RPMI7951 (cell line): ENCODE measurements at regions not wholly inside any gene's neighbourhood (a gene's known extent, or its start where the extent isn't known, plus 50 kb on each side); places are given as distances from the start of the nearest gene placed in this dataset.
"Not testable (repeated sequence)": the region's sequence is repeated elsewhere in the genome, so short reads cannot be mapped to it uniquely, and the experiment has no call there.

ENCODE experiments used
- DNase-seq: peaks from one replicate; pipeline ENCODE4 v3.0.0-alpha.2; 2012; ENCODE audit warnings: low read depth

DNA sequence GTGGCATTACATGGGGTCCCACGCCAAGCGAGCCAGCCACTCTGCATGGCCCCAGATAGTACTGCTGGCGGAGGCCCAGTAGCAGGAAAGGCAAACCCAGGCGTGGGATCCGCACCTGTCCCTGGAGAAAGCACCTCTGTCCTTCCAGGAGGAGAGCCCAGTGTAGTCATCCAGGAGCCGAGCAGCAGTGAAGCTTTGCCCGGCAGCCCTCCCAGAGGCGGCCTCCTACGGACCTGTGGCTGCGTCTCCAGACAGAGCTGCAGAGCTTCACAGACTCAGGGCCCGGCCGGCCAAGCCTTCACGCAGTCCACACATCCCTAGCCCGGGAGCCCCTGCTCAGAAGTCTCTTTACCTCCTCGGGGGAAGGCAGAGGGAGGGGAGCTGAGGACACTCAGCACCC lies 100.8 kb upstream of the PPP1R26 start:
- no peak for DNase-seq

DNA sequence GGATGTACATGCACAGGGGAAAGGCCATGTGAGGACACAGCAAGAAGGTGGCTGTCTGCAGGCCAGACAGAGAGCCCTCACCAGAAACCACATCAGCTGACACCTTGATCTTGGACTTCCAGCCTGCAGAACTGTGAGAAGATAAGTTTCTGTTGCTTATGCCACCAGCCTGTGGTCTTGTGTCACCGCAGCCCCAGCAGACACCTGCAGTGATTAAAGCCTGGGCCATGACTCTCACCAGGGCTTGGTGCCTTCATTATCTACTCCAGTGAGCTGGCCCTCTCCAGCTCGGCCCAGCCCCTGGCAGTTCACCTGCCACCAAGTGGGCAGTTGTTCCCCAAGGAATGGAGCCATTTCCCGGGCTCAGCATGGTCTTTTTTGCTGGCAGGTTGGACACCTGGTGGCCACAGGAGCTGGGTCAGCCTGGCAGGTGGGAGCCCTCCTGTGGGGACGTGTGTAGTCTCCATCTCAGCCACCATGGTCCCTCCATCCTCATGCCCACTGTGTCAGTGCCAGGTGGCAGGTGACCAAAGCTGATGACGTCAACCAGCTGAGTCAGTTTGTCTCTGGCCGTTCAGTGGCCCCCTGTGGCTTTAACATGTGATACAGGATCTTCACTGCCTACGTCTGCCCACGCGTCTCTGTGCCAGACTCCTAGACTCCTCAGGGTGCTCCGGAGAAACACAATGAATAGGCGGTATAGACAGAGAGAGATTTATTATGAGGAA lies 99.9 kb upstream of the PPP1R26 start:
- DNase-seq = peak; percentile 10

DNA sequence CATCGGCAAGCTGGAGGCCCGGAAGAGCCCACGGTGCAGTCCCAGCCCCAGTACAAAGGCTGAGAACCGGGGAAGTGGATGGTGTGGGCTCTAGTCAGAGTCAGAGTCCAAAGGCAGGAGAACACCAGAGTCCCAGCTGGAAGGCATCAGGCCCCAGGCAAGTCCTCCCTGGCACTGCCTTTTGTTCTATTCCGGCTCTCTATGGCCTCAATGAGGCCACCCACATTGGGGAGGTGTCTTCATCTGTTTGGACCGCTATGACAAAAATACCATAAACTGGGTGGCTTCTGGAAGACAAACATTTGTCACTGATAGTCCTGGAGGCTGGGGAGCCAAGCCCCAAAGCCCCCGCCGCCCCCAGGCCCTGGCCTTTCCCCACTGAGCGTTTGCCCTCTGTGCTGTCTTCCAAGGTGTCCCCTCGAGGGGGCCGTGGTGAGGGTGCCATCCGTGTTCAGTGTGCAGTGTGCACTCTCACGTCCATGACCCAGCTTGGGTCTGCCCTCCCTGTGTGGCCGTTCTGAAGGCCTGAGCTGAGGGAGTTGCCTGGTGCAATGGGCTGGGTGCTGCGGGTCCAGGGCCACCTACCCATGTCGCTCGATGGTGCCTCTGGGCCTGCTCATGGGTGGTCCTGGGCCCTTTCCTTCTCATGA lies 99.1 kb upstream of the PPP1R26 start:
- DNase-seq = no peak

DNA sequence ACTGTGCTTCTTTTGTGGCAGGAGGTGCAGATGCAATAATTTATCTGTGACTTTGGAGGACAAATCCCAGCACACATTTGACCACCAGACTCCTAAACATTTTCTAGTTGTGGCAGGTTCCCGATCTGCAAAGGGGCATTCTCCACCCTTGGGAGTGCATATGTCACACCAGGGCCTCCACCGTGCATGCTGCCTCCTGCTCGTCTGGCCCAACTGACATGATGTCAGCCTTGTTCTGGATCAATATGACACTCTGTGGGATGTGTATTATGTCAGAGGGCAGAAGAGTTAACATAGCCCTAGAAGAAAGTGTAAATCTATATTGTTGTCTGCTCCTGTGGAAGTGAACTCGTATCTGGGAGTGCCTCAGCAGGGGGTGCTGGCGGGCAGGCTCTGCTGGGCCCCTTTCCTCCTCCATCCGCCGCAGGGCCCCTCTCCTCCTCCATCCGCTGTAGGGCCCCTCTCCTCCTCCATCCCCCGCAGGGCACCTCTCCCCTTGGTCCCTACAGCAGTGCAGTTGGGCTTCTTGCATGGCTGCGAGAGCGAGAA lies 97.7 kb upstream of the PPP1R26 start:
- no peak for DNase-seq

DNA sequence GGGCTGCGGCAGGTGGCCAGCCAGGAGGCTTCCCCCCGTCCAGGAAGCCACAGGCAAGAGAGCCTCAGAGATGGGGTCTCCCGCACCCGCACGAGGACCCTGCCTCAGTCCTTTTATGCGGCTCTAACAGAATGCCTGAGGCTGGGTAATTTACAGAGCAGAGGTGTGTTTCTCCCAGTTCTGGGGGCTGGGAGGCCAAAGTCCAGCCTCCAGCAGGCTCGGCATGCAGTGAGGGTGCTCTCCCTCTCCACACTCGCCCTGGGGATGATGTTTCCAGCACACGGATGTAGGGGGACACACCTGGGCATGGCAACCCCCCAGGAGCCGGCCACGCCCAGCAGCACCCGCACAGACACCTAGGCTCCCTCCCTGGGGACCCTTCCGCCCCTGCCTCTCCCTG lies 95.4 kb upstream of the PPP1R26 start:
- DNase-seq = no peak

DNA sequence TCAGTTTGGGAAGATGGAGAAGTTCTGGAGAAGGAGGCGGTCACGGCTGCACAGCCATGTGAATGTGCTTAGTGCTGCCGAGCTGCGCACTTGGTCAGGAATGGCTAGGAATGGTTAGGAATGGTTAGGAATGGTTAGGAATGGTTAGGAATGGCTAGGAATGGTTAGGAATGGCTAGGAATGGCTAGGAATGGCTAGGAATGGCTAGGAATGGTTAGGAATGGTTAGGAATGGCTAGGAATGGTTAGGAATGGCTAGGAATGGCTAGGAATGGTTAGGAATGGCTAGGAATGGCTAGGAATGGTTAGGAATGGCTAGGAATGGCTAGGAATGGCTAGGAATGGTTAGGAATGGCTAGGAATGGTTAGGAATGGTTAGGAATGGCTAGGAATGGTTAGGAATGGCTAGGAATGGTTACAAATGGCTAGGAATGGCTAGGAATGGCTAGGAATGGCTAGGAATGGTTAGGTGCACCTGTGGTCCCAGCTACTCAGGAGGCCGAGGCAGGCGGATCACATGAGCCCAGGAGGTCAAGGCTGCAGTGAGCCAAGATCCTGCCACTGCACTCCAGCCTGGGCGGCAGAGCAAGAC lies 94.7 kb upstream of the PPP1R26 start:
- DNase-seq = not testable (repeated sequence)

DNA sequence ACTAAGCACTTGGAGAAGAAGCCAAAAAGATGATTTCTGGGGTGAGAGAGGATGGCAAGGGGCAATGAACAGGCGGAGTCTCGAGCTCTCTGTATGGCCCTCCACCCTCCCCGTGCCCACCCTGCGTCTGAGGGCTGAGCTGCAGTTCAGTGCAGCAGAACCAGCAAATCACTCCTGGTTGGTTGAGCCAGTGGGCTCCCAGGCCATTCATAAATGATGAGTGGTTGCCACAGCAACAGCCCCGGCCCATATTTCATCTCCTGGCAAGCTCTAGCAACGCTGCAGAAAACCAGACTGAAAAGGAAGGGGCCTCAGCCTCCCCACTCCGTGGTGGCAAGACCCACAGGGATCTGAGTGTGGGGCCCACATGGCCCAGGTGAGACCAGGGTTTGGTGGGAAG lies 93.8 kb upstream of the PPP1R26 start:
- no peak for DNase-seq

DNA sequence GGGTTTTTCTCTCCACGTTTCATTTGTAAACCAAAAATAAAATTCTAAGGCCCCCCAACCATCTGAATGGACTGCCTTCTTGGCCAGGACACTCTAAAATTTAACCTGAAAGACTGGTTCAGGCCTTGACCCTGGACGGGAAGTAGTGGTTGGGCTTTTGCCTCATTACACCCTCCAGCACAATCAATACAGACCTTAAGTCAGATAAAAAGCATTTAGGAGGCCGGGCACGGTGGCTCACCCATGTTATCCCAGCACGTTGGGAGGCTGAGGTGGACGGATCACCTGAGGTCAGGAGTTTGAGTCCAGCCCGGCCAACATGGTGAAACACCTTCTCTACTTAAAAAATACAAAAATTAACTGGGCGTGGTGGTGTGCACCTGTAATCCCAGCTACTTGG lies 91.6 kb upstream of the PPP1R26 start:
- no peak for DNase-seq

DNA sequence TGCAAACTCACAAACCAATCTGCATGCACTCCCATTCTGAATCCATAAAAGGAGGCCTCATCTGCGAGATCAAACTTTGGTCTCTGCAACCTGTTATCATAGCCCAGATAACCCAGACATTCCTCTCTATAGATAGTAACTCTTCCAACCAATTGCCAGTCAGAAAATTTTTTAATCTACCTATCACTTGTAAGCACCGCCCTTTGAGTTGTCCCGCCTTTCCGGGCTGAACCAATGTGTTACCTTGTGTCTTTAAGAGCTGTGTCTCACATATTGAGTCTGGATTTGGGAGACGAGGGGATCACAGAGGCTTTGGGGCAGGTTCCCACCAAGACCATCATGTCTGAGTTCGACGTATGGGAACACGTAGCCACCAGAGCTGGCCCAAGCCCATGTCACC lies 91.1 kb upstream of the PPP1R26 start:
- no peak for DNase-seq

DNA sequence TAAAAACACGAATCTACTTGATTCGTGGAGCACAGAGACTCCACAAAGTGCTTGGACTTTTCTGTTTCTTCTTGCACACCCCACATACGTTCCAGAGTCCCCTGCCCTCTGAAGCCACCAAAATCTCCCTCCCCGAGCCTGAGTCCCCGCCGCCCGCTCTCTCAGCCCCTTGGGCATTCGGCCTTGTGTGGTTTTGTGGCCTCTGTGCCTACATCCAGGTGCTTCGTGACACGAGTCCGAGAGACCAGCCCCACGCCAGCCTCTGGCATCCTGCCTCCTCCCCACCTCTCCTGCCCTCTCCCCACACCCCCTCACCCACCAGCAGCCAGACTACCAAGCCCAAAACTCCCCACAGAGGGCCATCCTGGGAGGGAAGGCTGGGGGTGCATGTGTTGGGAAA lies 87.8 kb upstream of the PPP1R26 start:
- no peak for DNase-seq

DNA sequence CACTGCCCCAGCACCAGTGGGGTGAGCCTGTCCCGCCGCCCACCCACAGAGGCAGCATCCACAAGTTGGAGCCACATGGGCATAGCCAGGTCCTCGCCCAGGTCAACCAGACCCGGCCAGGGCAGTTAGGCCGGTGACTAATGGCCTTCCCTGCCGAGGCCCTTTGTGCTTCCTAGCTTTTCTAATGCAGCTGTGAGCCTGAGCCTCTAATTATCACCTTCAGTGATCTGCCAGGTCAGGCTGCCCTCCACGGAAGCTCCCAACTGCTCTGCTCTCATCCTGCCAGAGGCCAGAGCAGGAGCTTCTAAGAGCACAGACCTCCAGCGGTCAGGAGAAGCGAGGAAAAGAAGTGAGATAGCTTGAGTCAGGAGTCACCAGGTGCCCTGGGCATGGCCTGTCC lies 87.1 kb upstream of the PPP1R26 start:
- DNase-seq = no peak

DNA sequence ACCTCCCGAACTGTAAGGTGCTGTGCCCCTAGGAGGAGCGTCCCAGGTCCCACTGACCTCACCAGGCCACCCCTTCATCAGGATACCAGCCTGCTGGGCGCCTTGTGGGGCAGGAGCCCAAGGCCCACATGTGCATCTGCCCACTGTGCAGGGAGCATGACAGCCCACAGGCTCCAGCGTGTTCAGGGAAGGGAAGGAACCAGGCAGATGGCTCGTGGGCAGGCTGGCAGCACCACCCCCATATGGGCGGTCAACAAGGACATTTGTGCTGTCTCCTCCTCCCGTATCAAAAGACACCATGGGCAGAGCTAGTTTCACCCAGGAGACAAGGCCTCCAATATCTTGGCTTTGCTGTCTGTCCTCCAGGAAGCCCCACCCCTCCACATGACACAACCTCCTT lies 85.5 kb upstream of the PPP1R26 start:
- no peak for DNase-seq

DNA sequence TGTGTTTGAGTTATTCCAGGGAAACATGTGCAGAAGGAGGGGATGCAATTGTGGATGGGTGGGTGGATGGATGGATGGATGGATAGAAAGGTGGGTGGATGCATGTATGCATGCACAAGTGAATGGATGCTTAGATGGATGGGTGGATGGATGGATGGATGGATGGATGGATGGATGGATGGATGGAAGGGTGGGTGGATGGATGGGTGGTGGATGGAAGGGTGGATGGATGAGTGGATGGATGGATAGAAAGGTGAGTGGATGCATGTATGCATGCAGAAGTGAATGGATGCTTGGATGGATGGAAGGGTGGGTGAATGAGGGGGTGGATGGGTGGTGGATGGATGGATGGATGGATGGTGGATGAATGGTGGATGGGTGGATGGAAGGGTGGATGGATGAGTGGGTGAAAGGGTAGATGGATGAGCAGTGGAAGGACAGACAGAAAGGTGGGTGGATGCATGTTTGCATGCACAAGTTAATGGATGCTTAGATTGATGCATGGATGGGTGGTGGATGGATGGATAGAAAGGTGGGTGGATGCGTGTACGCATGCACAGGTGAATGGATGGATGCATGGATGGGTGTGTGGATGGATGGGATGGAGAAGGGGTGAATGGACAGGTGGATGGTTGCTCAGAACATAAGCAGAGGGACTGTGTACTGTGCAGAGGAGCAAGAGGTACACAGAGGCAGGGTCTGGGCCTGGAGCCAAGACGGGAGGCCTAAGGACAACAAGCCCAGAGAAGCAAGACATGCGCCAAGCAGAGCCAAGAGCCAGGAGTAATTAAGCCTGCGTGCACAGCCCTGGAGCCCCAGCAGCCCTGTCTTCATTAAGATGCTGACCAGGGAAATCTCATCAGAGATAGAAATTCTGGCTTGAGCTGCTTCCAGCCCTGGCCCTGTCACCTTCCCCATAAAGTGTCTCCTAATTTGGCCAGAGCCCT lies 84.6 kb upstream of the PPP1R26 start:
- no peak for DNase-seq

DNA sequence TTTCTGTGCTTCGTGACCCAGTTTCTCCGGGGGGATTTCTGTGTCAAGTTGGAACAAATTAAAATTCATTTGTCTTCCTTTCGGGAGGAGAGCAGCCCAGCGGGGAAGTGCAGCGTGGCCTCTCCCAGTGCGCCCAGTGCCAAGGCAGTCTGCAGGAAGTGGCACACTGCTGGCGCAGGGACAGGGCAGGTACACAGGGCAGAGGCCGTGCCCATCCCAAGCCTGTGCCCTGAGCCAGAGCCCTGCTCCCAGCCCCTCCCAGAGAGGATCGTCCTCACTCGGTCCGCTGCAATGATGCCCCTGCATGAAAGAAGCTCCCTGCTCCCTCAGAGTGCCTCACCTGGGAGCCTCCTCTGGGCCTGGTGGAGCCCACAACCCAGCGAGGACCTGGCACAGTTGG lies 82.4 kb upstream of the PPP1R26 start:
- DNase-seq = no peak

DNA sequence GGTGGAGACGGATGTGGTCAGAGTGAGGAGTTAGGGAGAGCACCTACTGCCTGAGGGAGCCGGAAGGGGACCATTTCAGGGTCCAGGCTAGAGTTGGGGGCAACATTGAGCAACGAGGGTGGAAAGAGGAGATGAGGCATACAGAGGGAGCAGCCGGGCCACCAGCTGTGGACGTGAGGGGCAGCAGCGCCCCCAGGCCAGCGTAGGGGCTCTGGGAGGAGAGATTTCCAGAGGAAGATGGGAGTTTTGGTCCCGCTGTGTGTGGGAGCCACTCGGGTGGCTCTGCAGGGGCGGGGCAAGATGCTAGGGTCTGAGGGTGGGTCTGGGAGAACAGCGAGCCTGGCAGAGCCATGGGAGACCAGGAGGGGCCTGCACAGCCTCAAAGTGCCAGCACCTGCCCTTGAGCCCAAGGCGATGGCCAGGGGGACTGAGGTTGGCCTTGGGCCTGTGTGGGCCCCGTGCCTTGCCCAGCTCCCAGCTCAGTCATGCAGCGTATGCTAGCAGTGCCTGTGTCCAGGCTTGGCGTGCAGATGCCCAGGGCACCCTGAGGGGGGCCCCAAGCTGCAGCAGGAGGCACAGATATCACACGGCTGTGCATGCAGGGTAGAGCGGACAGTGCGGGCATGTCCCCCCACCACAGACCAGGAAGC lies 80.5 kb upstream of the PPP1R26 start:
- DNase-seq = no peak

DNA sequence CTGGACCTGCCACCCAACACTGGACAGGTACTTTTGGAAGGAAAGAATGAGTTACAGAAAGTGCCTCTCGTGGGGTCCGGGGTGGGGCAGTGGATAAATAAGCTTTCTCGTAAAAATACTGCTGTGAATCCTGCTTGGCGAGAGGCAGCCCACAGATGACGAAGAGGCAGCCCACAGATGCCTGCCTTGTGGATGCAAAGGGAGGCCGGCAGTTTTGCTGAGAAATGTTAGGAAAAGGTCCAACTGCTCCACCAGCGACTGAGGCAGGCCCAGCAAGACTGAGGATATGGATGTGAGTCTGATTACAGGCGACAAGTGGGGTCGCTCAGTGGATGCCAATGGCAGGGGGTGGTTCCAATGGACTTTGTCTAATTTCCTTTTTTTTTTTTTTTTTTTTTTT lies 79.1 kb upstream of the PPP1R26 start:
- DNase-seq = no peak

DNA sequence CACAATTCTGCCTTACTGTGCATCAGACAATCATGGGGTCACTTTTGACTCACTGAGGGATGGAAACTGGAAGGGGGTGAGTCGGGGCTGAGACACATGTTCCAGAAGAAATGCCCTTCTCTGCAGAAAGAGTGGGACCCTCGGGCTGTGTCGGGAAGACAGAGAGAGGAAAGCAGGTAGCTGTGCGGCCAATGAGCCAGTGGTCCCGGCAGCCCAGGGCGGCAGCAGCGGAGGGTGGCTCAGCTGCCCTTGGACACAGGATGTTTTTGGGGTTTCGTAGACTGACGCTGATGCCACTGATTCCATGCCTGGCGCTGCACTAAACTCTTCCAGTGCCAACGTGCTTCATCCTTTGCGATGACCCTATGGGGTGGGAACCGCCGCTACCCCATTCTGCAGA lies 78.4 kb upstream of the PPP1R26 start:
- no peak for DNase-seq

DNA sequence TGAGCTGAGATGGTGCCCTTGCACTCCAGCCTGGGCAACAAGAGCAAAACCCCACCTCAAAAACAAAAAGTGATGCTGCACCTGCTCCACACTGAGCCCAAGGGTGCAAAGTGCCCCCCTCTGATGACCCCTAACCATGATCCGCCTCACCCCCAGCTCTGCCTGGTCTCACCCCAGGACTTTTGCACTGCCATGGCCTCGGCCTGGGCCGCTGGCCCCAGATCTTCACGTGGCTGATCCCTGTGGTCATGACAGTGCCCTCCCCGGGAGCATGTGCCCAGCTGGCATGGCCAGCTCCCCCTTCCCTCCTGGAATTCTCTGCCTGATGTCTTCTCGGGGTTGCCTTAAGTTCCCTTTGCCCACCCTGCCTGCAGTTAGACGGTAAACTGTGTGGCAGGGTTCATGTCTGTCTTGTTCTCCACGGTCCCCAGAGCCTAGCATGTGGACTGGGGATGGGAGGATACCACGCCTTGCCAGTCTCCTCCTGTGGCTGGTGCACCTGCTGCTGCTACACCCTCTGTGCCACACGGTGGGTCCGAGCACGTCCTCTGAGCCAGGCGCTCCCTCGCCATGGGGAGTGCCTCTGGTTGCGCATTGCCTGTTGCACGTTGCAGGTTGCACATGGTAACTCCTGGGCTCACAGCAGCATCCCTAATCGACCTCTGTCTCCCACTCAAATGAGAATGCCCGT lies 77.4 kb upstream of the PPP1R26 start:
- DNase-seq = no peak

DNA sequence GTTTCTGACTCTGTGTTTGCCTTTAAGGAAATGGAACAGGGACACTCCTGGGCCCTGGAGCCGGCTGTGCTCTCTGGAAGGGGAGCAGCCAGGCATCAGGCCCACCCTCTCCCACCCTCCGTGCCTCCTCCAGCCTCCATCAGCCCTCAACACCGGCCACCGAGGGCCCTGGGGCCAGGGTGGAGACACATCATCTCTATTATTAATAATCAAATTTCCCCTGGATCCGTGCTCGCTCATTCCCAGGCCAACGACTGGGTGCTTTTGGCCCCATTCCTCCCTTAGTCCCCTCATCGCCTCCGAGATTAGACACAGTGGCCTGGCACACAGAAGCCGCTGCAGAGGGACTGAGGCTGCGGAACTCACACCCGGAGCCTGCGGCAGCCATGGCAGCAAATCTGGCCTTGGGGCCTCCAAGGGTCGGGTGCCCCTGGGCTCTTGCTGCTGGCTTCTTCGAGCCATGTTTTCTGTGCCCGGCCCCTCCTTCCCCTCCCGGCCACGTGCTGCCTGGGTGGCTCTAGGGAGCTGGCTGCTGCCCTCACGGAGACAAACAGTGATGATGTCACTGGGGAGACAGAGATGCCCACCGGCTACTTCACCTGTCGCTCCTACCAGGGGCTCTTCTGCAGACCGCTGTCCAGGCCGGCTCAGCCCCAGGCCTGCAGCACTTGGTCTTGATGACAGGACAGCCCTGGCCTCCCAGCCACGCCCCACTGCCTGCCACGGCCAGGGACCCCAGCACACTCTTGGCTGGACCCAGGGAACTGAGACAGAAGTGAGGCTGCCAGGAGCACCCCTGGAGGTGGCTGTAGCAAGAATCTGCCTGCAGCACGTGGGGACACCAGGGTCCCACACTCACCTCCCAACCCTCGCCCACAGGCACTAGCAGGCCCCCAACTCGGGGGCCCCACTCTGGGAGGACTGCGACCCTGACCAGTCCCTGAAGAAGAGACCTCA lies 76.6 kb upstream of the PPP1R26 start:
- no peak for DNase-seq
